ENCODE measurements at regions not wholly inside any gene's neighbourhood (a gene's known extent, or its start where the extent isn't known, plus 50 kb on each side); places are given as distances from the start of the nearest gene placed in this dataset.

GRCh38 chr11:70810681-70811080 lies 412.4 kb downstream of the CTTN start:
- no peak for DNase-seq

DNA sequence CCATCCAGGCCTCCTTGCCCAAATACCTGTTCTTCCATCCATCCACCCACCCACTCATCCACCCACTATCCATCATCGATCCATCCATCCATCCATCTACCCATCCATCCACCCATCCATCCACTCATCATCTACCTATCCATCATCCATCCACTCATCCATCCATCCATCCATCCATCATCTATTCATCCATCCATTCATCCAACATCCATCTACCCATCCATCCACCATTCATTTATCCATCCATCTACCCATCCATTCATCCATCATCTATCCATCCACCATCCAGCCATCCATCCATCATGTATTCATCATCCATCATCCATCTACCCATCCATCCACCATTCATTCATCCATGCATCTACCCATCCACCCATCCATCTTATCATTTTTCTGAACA lies 413.2 kb downstream of the CTTN start:
- DNase-seq, result no peak

DNA sequence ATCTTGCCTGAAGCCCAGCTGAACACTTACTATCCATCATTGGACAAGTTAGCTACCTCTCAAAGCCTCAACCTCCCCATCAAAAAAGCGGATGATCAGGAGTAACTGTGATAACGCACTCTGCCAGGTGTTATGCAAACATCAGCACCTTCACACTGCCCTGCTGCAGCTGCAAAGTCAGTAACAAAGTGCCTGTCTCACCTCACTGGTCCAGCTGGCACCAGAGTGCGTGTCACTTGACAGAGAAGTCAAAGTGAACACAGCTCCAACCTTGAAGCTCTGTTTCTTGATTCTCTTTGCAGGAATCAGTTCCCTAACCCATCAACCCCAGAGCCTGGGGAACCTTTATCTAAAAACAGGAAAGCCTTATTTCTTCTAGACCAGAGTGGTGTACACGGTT lies 413.6 kb downstream of the CTTN start:
- no peak for DNase-seq

DNA sequence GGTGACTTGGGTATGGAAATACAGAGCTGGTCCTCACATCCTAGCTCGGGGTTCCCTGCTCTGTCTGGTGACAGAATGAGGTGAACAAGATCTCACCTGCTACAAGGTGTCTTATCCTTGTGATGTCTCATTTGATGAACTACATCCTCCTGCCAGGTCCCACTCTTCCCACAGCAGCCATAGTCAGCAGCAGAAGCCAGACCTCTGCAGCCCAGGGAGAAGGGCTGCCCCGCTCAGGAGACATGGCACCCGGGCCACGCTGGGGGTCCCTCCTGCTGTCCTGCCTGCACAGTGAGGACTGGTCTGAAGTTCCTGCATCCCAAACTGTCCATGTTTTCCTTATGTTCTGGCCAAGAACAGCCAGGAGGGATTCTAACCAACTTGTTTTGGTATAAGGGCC lies 414.1 kb downstream of the CTTN start:
- DNase-seq, result no peak

GRCh38 chr11:70813651-70814050 lies 415.3 kb downstream of the CTTN start:
- no peak for DNase-seq

DNA sequence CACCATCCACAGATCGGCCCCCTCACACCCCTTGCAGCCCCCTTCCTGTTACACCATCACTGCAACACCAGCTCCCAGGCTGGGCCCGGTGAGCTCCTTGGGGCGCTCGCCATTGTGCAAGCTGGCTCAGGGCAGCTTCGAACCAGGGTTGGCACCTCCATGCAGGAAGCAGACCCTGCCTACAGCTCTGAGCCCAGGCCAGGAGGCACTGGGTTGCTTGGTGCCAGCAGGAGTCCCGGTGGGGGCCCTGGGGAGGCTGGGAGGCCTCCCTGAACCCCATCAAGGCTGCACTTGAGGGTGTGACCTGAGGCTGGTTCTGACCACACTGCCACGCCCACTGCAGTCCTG lies 417.1 kb downstream of the CTTN start:
- no peak for DNase-seq

DNA sequence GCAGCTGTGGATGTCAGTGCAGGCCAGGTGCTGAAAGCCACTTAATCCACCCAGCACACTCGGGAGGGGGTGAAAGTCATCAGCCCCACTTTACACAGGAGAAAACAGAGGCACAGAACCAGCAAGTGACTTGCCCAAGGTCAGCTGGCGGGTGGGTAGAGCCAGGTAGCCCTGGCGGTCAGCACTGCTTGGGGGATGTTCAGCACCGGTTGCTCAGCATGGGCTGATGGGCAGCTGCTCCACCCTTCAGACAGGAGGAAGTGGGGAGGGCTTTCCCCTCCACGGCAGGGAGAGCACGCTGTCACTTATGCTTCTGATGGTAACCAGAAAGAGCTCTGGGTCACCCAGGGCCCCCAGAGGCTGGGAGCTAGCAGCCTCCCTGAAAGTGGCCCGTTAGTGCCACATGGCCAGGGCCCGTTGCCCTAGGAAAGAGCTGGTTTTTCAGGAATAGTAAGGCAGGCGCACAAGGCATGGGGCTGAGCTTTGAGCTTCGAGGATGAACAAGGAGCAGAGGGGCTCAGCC lies 417.9 kb downstream of the CTTN start:
- DNase-seq, result no peak

DNA sequence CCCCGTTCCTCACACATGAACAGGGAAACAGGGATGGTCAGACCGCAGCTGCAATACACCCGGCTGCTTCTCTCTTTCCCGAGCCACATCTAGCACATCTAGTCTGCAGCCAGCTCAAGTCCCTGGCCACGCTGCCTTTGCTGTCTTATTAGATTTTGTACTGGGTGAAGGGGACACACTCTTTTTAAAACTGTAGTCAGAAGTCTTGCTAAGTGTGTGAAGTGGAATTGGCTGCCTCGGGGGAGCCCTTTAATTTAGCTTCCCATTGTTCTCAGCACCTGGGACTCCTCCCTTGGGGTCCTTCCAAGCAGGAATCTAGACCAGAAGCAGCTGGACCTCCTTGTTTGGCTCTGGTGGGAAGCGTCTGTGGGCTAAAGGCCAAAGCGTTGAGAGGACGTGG lies 420.0 kb downstream of the CTTN start:
- DNase-seq, result no peak

GRCh38 chr11:70819022-70819421 lies 420.7 kb downstream of the CTTN start:
- DNase-seq, result no peak

GRCh38 chr11:70820311-70820710 lies 422.0 kb downstream of the CTTN start:
- DNase-seq, result no peak

DNA sequence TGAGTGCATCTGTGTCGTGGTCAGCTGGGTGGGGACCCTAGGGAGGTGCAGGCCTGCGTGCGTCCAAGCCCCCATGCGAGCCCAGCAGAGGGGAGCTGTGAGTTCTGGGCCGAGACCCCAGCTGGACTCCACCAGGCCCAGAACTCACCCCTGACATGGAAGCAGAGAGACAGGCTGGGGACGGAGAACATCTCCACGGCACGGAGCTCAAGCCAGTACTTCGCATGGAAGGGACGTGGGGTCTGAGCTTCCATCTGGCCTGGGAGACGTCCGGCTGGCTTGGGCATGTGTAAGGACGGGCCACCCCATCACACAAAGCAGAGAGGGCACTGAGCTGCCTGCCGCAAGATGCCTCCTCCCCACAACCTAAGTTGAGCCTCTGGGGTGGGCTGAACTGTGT lies 422.4 kb downstream of the CTTN start:
- DNase-seq, result no peak

GRCh38 chr11:70823771-70824170 lies 425.4 kb downstream of the CTTN start:
- DNase-seq, result no peak

GRCh38 chr11:70824605-70825245 lies 426.4 kb downstream of the CTTN start:
- no peak for DNase-seq

DNA sequence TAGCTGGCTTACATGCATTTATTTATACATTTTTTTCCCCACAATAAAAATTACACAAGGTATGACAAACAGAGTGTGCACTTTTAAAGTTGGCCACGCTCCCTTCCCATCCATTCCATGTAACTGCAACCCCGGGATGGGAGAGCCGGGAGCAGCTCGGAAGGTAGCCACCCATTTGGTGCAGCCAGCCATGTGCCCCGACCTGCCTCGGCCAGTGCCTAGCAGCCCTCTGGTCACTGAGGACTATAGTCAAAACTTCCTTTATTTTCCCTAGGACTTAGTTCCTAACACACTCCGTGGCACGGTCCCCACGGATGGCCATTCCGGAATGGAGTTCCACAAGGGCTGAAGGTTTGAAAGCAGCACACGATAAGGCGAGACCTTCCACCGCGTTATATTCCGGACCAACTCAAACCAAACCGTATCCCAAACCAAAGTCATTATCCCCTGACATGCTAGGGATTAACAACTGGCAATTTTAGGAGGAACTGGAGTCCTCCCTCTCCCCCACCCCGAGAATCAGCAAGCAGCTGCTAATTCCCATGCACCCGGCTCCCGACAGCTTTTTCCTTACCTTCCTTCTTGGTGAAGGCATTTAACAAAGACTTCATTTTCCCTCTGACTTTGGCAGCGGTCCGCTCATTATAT lies 426.4 kb downstream of the SHANK2 start:
- DNase-seq, result no peak

- no peak for DNase-seq
Measured at GRCh38 chr11:70826541-70827335, 425.6 kb downstream of the SHANK2 start.

- DNase-seq, result no peak
Measured at GRCh38 chr11:70828593-70829082, 423.7 kb downstream of the SHANK2 start.

DNA sequence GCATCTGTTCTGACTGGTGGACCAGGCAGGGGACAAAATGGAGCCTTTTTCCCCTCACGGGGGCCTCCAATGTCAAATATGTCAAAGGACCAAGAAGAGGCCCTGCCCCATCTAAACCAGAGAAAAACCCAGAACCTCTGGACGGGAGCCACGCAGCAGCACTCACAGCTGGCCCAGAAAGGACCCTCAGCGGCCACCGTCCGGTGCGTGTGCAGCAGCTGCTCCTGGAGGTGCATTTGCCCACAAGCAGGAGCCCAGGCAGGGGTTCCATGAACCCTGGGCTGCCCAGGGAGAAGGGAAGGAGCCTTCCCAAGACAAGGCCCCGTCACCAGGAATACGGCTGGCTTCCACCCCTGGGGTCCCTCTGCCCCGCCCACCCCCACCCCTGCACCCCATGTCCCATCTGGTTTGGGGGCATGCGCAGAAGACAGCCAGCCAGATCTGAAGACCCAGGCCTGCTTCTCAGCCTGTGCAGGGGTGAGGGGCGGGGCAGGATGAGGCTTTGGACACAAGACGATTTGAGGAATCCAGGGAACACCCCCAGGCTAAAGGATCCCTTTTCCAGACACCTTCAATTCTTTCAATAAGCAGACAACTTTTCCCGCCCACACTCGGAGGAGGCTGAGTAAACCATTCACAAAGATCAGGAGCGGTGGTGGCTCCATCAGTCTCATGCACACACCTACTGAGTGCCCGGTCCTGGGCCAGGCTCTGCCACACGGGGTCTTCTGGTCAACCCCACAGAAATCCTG lies 423.1 kb downstream of the SHANK2 start:
- DNase-seq, result no peak

GRCh38 chr11:70829886-70830272 lies 422.5 kb downstream of the SHANK2 start:
- no peak for DNase-seq

GRCh38 chr11:70833011-70833410 lies 419.4 kb downstream of the SHANK2 start:
- no peak for DNase-seq

- no peak for DNase-seq
Measured at GRCh38 chr11:70833554-70833953, 418.8 kb downstream of the SHANK2 start.

DNA sequence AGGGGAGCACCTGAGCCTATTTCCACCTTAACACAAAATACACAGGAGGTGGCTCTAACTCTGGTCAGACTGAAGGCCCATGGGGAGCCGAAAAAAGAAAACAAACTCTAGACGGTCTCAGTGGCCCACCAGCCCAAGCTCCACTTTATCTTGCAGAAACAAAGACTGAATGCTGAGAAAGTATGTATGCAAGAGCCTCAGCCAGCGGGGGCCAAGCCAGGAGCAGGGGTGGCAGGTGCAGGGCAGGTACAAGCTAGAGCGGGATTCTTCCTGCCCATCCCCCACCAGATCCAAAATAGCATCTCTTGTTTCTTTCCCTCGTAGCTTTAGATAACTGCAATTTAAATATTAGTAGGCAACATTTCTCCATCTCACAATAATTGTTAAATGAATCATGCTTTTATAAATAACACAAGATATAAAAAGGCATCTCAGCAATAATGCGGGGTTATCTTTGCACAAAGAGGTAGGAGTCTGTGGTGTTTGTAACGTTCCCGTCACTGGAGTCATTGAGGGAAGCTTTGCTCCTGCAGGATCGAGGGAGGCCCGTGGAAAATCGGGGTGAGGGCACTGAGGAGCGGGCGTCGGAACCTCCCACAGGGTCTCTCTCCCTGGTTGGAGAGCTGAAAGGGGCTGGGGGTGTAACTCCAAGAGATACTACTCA lies 418.0 kb downstream of the SHANK2 start:
- DNase-seq, result no peak

DNA sequence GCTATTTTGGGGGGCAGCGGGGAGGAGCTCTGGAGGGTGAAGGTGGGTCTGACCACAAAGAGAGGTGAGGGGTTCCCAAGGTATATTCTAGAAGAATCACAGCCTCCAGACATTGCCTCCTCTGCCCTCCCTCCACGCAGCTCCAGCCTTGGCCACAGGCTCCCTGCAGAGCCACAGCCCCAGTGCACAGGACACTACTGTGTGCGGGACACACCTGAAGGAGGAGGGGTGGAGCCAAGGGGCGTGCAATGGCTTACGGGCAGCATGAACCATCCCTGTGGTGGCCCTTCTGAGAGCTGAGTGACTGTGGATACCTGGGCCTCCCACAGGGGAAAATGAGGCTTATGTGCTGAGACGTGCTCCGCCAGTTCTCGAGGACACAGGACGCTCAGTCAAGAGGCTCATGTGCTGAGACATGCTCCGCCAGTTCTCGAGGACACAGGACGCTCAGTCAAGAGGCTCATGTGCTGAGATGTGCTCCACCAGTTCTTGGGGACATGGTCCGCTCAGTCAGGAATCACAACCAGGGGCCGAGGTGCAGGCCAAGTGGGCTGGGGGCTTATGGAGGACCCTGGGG lies 417.3 kb downstream of the SHANK2 start:
- DNase-seq, result no peak

Data from Kasumi-1 (cell line).